ENCODE measurements at regions not wholly inside any gene's neighbourhood (a gene's known extent, or its start where the extent isn't known, plus 50 kb on each side); places are given as distances from the start of the nearest gene placed in this dataset.

DNA sequence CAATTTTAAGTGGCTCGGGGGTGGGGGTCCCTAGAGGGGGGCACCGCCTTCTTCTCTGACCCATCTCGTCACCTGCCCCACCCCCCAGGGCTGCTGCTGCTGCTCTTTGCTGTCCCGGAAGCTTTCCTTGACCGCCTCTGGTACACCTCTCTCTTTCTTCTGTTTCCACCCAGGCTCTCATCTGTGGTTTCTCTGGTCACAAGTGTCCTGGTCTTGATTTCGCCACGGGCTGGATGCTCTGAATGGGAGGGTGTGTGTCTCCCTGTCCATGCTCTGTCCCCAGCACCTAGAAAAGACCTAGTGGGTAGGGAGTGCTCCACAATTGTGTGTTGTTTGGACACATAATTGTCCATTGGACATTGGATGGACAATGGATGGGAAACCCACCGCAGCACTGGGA lies 134.7 kb upstream of the CIBAR2 start:
- Histone ChIP-seq H3K27me3 (no peaks in the 10 kb centered on the region), H3K4me3 (no peak overlapping the region), H3K36me3 (replicated peaks in 1 of 2; ENCODE audit: insufficient read depth in 1 of 2, low read depth in 2 of 2) (no peaks in the 10 kb centered on the region), H3K27ac (no peak overlapping the region), H3K4me1 (peaks cover 17% of the 10 kb centered on the region), H3K9me3 (no peaks in the 10 kb centered on the region)
- TF ChIP-seq CTCF (IDR thresholded peaks at IDR 0.05) (no peak), POLR2A (IDR thresholded peaks at IDR 0.05) (no peak)
- intact Hi-C loops (cut with DNase I): loop anchor here (10.0 kb wide), 1 partner anchor 132 kb away; the partner anchor contains the start of gene CIBAR2
- WGBS, 2 donors: 73 to 80% methylated on average over 7 to 8 of the region's 8 CpGs
- ATAC-seq: no peak
- no peak for DNase-seq

DNA sequence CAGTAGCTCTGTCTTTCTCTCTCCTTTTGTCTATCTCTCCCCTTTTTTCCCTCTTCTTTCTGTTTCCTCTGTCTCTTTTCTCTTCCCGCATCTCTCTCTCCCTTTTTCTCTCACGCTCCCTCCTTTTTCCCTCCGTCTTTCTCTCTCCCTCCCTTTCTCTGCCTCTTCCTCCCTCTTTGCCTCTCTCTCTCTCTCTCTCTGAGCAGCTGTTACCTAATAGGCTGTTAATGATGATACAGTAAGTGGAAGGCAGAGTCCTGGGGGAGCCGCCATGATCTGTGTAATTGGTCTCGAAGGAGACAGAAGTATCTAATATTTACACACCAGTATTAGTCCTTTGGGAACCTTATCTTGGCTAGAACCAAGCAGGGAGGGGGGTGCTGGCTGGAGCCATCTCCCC lies 136.1 kb upstream of the CIBAR2 start:
- no peaks in the 10 kb centered on the region for H3K27me3 ChIP-seq
- peaks cover 17% of the 10 kb centered on the region for H3K4me1 ChIP-seq
- WGBS, 2 donors: 72 to 74% methylated on average over 5 of the region's 5 CpGs
- ATAC-seq (no peak), DNase-seq (no peak)
- TF ChIP-seq CTCF (IDR thresholded peaks at IDR 0.05) (no peak), POLR2A (IDR thresholded peaks at IDR 0.05) (no peak)
- no peaks in the 10 kb centered on the region for H3K9me3 ChIP-seq
- H3K27ac ChIP-seq: no peak overlapping the region
- intact Hi-C loops (cut with DNase I): loop anchor here (10.0 kb wide), 1 partner anchor 134 kb away; the partner anchor contains the start of gene CIBAR2
- no peaks in the 10 kb centered on the region for H3K36me3 ChIP-seq (replicated peaks in 1 of 2; ENCODE audit: insufficient read depth in 1 of 2, low read depth in 2 of 2)
- H3K4me3 ChIP-seq: no peak overlapping the region

- WGBS, 2 donors: 98 to 100% methylated on average over 3 to 7 of the region's 7 CpGs
- no peaks in the 10 kb centered on the region for H3K9me3 ChIP-seq
- intact Hi-C loops (cut with DNase I): loop anchor here (10.0 kb wide), 1 partner anchor 134 kb away; the partner anchor contains the start of gene CIBAR2
These were observed 136.6 kb upstream of the CIBAR2 start for GRCh38 chr16:85248857-85249256.

GRCh38 chr16:85249418-85250146 lies 137.3 kb upstream of the CIBAR2 start:
- TF ChIP-seq CTCF (IDR thresholded peaks at IDR 0.05): peak in 1 of 7 experiments; percentile 12
- no peak for TF ChIP-seq POLR2A (IDR thresholded peaks at IDR 0.05)
- intact Hi-C loops (cut with DNase I): loop anchor here (10.0 kb wide), 1 partner anchor 135 kb away; the partner anchor contains the start of gene CIBAR2
- DNase-seq: peak; percentile 73 to 94 (median 88)

More at GRCh38 chr16:85248857-85249256, 136.6 kb upstream of the CIBAR2 start:
- DNase-seq (no peak), ATAC-seq (no peak)
- Histone ChIP-seq H3K4me3 (no peak overlapping the region), H3K36me3 (replicated peaks in 1 of 2; ENCODE audit: insufficient read depth in 1 of 2, low read depth in 2 of 2) (no peaks in the 10 kb centered on the region), H3K27me3 (no peaks in the 10 kb centered on the region), H3K27ac (no peak overlapping the region), H3K4me1 (peaks cover 17% of the 10 kb centered on the region)
- no peak for TF ChIP-seq CTCF (IDR thresholded peaks at IDR 0.05)
- no peak for TF ChIP-seq POLR2A (IDR thresholded peaks at IDR 0.05)

DNA sequence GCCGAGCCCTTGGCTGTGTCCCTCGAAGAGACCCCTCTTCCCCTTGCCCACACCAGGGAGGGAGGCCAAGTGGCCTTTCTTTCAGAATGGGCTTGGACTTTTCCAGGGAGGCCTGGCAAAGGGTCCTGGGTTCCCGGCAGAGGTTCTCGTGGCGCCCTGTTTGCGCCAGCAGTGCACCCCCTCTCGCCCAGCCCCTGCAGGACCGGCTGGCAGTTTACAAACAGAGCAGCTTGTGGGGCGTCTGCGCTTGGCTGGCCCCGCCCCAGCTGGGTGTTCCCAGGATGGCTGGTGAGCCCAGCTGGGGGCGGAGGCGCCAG lies 137.8 kb upstream of the CIBAR2 start:
- TF ChIP-seq CTCF (IDR thresholded peaks at IDR 0.05) (no peak), POLR2A (IDR thresholded peaks at IDR 0.05) (no peak)
- Histone ChIP-seq H3K27ac (no peak overlapping the region), H3K9me3 (no peaks in the 10 kb centered on the region), H3K27me3 (no peaks in the 10 kb centered on the region), H3K4me1 (peaks cover 17% of the 10 kb centered on the region), H3K4me3 (no peak overlapping the region), H3K36me3 (replicated peaks in 1 of 2; ENCODE audit: insufficient read depth in 1 of 2, low read depth in 2 of 2) (no peaks in the 10 kb centered on the region)
- intact Hi-C loops (cut with DNase I): no loop called here
- DNase-seq (no peak), ATAC-seq (no peak)
- 81 to 88% methylated on average over 6 to 13 of the region's 13 CpGs for WGBS, 2 donors

More at GRCh38 chr16:85249418-85250146, 137.3 kb upstream of the CIBAR2 start:
- H3K27ac ChIP-seq: no peak overlapping the region
- peak; percentile 69 for ATAC-seq
- H3K36me3 ChIP-seq (replicated peaks in 1 of 2; ENCODE audit: insufficient read depth in 1 of 2, low read depth in 2 of 2): no peaks in the 10 kb centered on the region
- no peaks in the 10 kb centered on the region for H3K9me3 ChIP-seq
- no peaks in the 10 kb centered on the region for H3K27me3 ChIP-seq
- no peak overlapping the region for H3K4me3 ChIP-seq
- peaks cover 17% of the 10 kb centered on the region for H3K4me1 ChIP-seq
- WGBS, 2 donors: 69 to 82% methylated on average over 12 to 16 of the region's 31 CpGs

All from body of pancreas (tissue), 4 donors.